HG02840 (cell line): ENCODE measurements at regions not wholly inside any gene's neighbourhood (a gene's known extent, or its start where the extent isn't known, plus 50 kb on each side); places are given as distances from the start of the nearest gene placed in this dataset.

Experiments used
- ATAC-seq: cut with Tn5 transposase; IDR thresholded peaks from one replicate; pipeline ENCODE4 v1.9.1; 2021; ENCODE audit warnings: mild to moderate bottlenecking, moderate library complexity, moderate number of reproducible peaks; ENCODE audit not compliant: unreplicated experiment, low FRiP score

- ATAC-seq = no peak
Measured at GRCh38 chr3:194801461-194802432, 116.1 kb downstream of the FAM43A start.

- no peak for ATAC-seq
Measured at GRCh38 chr3:194804796-194805195, 119.1 kb downstream of the FAM43A start.

- no peak for ATAC-seq
Measured at GRCh38 chr3:194805546-194805945, 119.9 kb downstream of the FAM43A start.

GRCh38 chr3:194806991-194807630 is 121.4 kb downstream of the FAM43A start:
- ATAC-seq = no peak

GRCh38 chr3:194808640-194809097 is 123.0 kb downstream of the FAM43A start:
- ATAC-seq = no peak

- no peak for ATAC-seq
Measured at GRCh38 chr3:194809382-194809781, 123.7 kb downstream of the FAM43A start.

- no peak for ATAC-seq
Measured at GRCh38 chr3:194810076-194810475, 124.4 kb downstream of the FAM43A start.

GRCh38 chr3:194811118-194811517 is 125.4 kb downstream of the FAM43A start:
- ATAC-seq = no peak

- ATAC-seq = no peak
Measured at GRCh38 chr3:194812176-194812575, 126.5 kb downstream of the FAM43A start.

- no peak for ATAC-seq
Measured at GRCh38 chr3:194814878-194815357, 129.2 kb downstream of the FAM43A start.

- ATAC-seq = no peak
Measured at GRCh38 chr3:194816748-194817591, 131.3 kb downstream of the FAM43A start.

- ATAC-seq = no peak
Measured at GRCh38 chr3:194817592-194817930, 131.9 kb downstream of the FAM43A start.

GRCh38 chr3:194817936-194818335 is 132.3 kb downstream of the FAM43A start:
- no peak for ATAC-seq

GRCh38 chr3:194824100-194824499 is 138.4 kb downstream of the FAM43A start:
- no peak for ATAC-seq

- no peak for ATAC-seq
Measured at GRCh38 chr3:194824701-194825111, 139.0 kb downstream of the FAM43A start.

GRCh38 chr3:194826594-194826993 is 140.9 kb downstream of the FAM43A start:
- no peak for ATAC-seq

- ATAC-seq = no peak
Measured at GRCh38 chr3:194827486-194827885, 141.8 kb downstream of the FAM43A start.

- ATAC-seq = no peak
Measured at GRCh38 chr3:194828116-194828515, 142.4 kb downstream of the FAM43A start.

GRCh38 chr3:194828926-194829325 is 143.2 kb downstream of the FAM43A start:
- no peak for ATAC-seq

GRCh38 chr3:194830401-194830800 is 144.7 kb downstream of the FAM43A start:
- ATAC-seq = no peak

GRCh38 chr3:194830978-194831377 is 145.3 kb downstream of the FAM43A start:
- ATAC-seq = no peak
